ENCODE measurements at regions not wholly inside any gene's neighbourhood (a gene's known extent, or its start where the extent isn't known, plus 50 kb on each side); places are given as distances from the start of the nearest gene placed in this dataset.

- H3K9ac ChIP-seq (ENCODE audit: low read depth, low read length, poor library complexity), result no peak overlapping the region
- DNase-seq (ENCODE audit: low spot score), result no peak
- WGBS, 2 donors (ENCODE audit: extremely low coverage in 2 of 2, insufficient read length in 2 of 2, insufficient replicate concordance in 1 of 2), result no CpG with 5 or more reads among the region's 5 CpGs
These were observed 1606.3 kb upstream of the LRRTM3 start for GRCh38 chr10:65319493-65319892.

GRCh38 chr10:65320236-65321026, 1605.4 kb upstream of the LRRTM3 start:
- H2BK5ac ChIP-seq (ENCODE audit: low read length), result no peak overlapping the region
- H3K9me3 ChIP-seq (replicated peaks in 1 of 2; ENCODE audit: control insufficient read depth in 2 of 2, insufficient read depth in 1 of 2, low read depth in 1 of 2, low read length in 2 of 2), result no peaks in the 10 kb centered on the region
- no peak overlapping the region for H3K9ac ChIP-seq (ENCODE audit: low read depth, low read length, poor library complexity)
- no peak overlapping the region for H3K4ac ChIP-seq (ENCODE audit: low read length)
- H3K27ac ChIP-seq (replicated peaks; ENCODE audit: low read length), result no peak overlapping the region
- H3K4me3 ChIP-seq (ENCODE audit: low read length in 2 of 2), result no peak overlapping the region
- DNase-seq (ENCODE audit: low spot score), result no peak
- H2AK5ac ChIP-seq (ENCODE audit: low read depth, low read length), result no peak overlapping the region
- no peaks in the 10 kb centered on the region for H3K36me3 ChIP-seq (replicated peaks in 1 of 2; ENCODE audit: control insufficient read depth in 2 of 2, insufficient read depth in 2 of 2, low read length in 2 of 2)
- no peak overlapping the region for H2BK120ac ChIP-seq (ENCODE audit: low read depth, low read length)
- H2BK15ac ChIP-seq (ENCODE audit: low read length), result no peak overlapping the region
- no peak overlapping the region for H2BK12ac ChIP-seq (ENCODE audit: low read length)
- no peak overlapping the region for H2AFZ ChIP-seq (ENCODE audit: low read length)
- WGBS, 2 donors (ENCODE audit: extremely low coverage in 2 of 2, insufficient read length in 2 of 2, insufficient replicate concordance in 1 of 2), result no CpG with 5 or more reads among the region's 3 CpGs
- H3K27me3 ChIP-seq (ENCODE audit: control insufficient read depth in 3 of 3, insufficient read depth in 3 of 3, low read depth in 1 of 3, low read length in 3 of 3), result no peaks in the 10 kb centered on the region
- H3K4me1 ChIP-seq (ENCODE audit: control insufficient read depth in 2 of 2, insufficient read depth in 1 of 2, low read depth in 1 of 2, low read length in 2 of 2), result no peaks in the 10 kb centered on the region
- no peak overlapping the region for H3K18ac ChIP-seq (ENCODE audit: low read length)
- H4K91ac ChIP-seq (ENCODE audit: low read depth, low read length, poor library complexity), result no peak overlapping the region
- no peak overlapping the region for H4K8ac ChIP-seq (ENCODE audit: low read depth, low read length)
- no peaks in the 10 kb centered on the region for H3K79me1 ChIP-seq (ENCODE audit: low read depth, low read length)
- H3K23ac ChIP-seq (ENCODE audit: low read depth, low read length, poor library complexity), result no peak overlapping the region
- H3K14ac ChIP-seq (ENCODE audit: low read length), result no peak overlapping the region
- no peak overlapping the region for H3K4me2 ChIP-seq (ENCODE audit: insufficient read depth, low read length, poor library complexity, severe bottlenecking)

More at GRCh38 chr10:65319493-65319892, 1606.3 kb upstream of the LRRTM3 start:
- no peak overlapping the region for H3K4ac ChIP-seq (ENCODE audit: low read length)
- H3K23ac ChIP-seq (ENCODE audit: low read depth, low read length, poor library complexity), result no peak overlapping the region
- no peak overlapping the region for H3K18ac ChIP-seq (ENCODE audit: low read length)
- H2BK120ac ChIP-seq (ENCODE audit: low read depth, low read length), result no peak overlapping the region
- H3K4me1 ChIP-seq (ENCODE audit: control insufficient read depth in 2 of 2, insufficient read depth in 1 of 2, low read depth in 1 of 2, low read length in 2 of 2), result no peaks in the 10 kb centered on the region
- H3K4me2 ChIP-seq (ENCODE audit: insufficient read depth, low read length, poor library complexity, severe bottlenecking), result no peak overlapping the region
- H3K36me3 ChIP-seq (replicated peaks in 1 of 2; ENCODE audit: control insufficient read depth in 2 of 2, insufficient read depth in 2 of 2, low read length in 2 of 2), result no peaks in the 10 kb centered on the region
- H3K9me3 ChIP-seq (replicated peaks in 1 of 2; ENCODE audit: control insufficient read depth in 2 of 2, insufficient read depth in 1 of 2, low read depth in 1 of 2, low read length in 2 of 2), result no peaks in the 10 kb centered on the region
- no peak overlapping the region for H3K4me3 ChIP-seq (ENCODE audit: low read length in 2 of 2)
- H2BK5ac ChIP-seq (ENCODE audit: low read length), result no peak overlapping the region
- no peak overlapping the region for H2BK15ac ChIP-seq (ENCODE audit: low read length)
- no peaks in the 10 kb centered on the region for H3K27me3 ChIP-seq (ENCODE audit: control insufficient read depth in 3 of 3, insufficient read depth in 3 of 3, low read depth in 1 of 3, low read length in 3 of 3)
- H4K8ac ChIP-seq (ENCODE audit: low read depth, low read length), result no peak overlapping the region
- H2AK5ac ChIP-seq (ENCODE audit: low read depth, low read length), result no peak overlapping the region
- H4K91ac ChIP-seq (ENCODE audit: low read depth, low read length, poor library complexity), result no peak overlapping the region
- H3K79me1 ChIP-seq (ENCODE audit: low read depth, low read length), result no peaks in the 10 kb centered on the region
- H3K27ac ChIP-seq (replicated peaks; ENCODE audit: low read length), result no peak overlapping the region
- no peak overlapping the region for H2AFZ ChIP-seq (ENCODE audit: low read length)
- H3K14ac ChIP-seq (ENCODE audit: low read length), result no peak overlapping the region
- H2BK12ac ChIP-seq (ENCODE audit: low read length), result no peak overlapping the region

GRCh38 chr10:65323802-65324201, 1602.0 kb upstream of the LRRTM3 start:
- Histone ChIP-seq H2BK12ac (ENCODE audit: low read length) (no peak overlapping the region), H2BK120ac (ENCODE audit: low read depth, low read length) (no peak overlapping the region), H3K23ac (ENCODE audit: low read depth, low read length, poor library complexity) (no peak overlapping the region), H3K14ac (ENCODE audit: low read length) (no peak overlapping the region), H3K9ac (ENCODE audit: low read depth, low read length, poor library complexity) (no peak overlapping the region), H3K79me1 (ENCODE audit: low read depth, low read length) (no peaks in the 10 kb centered on the region), H3K4me1 (ENCODE audit: control insufficient read depth in 2 of 2, insufficient read depth in 1 of 2, low read depth in 1 of 2, low read length in 2 of 2) (no peaks in the 10 kb centered on the region), H3K27ac (replicated peaks; ENCODE audit: low read length) (no peak overlapping the region), H2AFZ (ENCODE audit: low read length) (no peak overlapping the region), H4K91ac (ENCODE audit: low read depth, low read length, poor library complexity) (no peak overlapping the region), H2BK5ac (ENCODE audit: low read length) (no peak overlapping the region), H3K4me2 (ENCODE audit: insufficient read depth, low read length, poor library complexity, severe bottlenecking) (no peak overlapping the region), H3K4ac (ENCODE audit: low read length) (no peak overlapping the region), H3K18ac (ENCODE audit: low read length) (no peak overlapping the region), H3K27me3 (ENCODE audit: control insufficient read depth in 3 of 3, insufficient read depth in 3 of 3, low read depth in 1 of 3, low read length in 3 of 3) (no peaks in the 10 kb centered on the region), H2AK5ac (ENCODE audit: low read depth, low read length) (no peak overlapping the region), H2BK15ac (ENCODE audit: low read length) (no peak overlapping the region), H3K36me3 (replicated peaks in 1 of 2; ENCODE audit: control insufficient read depth in 2 of 2, insufficient read depth in 2 of 2, low read length in 2 of 2) (no peaks in the 10 kb centered on the region), H4K8ac (ENCODE audit: low read depth, low read length) (no peak overlapping the region), H3K9me3 (replicated peaks in 1 of 2; ENCODE audit: control insufficient read depth in 2 of 2, insufficient read depth in 1 of 2, low read depth in 1 of 2, low read length in 2 of 2) (no peaks in the 10 kb centered on the region), H3K4me3 (ENCODE audit: low read length in 2 of 2) (no peak overlapping the region)
- no peak for DNase-seq (ENCODE audit: low spot score)
- WGBS, 2 donors (ENCODE audit: extremely low coverage in 2 of 2, insufficient read length in 2 of 2, insufficient replicate concordance in 1 of 2), result no CpG with 5 or more reads among the region's 6 CpGs

- Histone ChIP-seq H3K4me2 (ENCODE audit: insufficient read depth, low read length, poor library complexity, severe bottlenecking) (no peak overlapping the region), H2AFZ (ENCODE audit: low read length) (peak overlapping the region; percentile 9), H2BK12ac (ENCODE audit: low read length) (no peak overlapping the region), H3K4me1 (ENCODE audit: control insufficient read depth in 2 of 2, insufficient read depth in 1 of 2, low read depth in 1 of 2, low read length in 2 of 2) (no peaks in the 10 kb centered on the region), H4K91ac (ENCODE audit: low read depth, low read length, poor library complexity) (no peak overlapping the region), H3K14ac (ENCODE audit: low read length) (no peak overlapping the region), H2AK5ac (ENCODE audit: low read depth, low read length) (no peak overlapping the region), H3K4ac (ENCODE audit: low read length) (no peak overlapping the region), H2BK15ac (ENCODE audit: low read length) (no peak overlapping the region), H3K4me3 (ENCODE audit: low read length in 2 of 2) (no peak overlapping the region), H2BK120ac (ENCODE audit: low read depth, low read length) (no peak overlapping the region), H3K18ac (ENCODE audit: low read length) (no peak overlapping the region), H4K8ac (ENCODE audit: low read depth, low read length) (no peak overlapping the region), H3K79me1 (ENCODE audit: low read depth, low read length) (no peaks in the 10 kb centered on the region), H3K36me3 (replicated peaks in 1 of 2; ENCODE audit: control insufficient read depth in 2 of 2, insufficient read depth in 2 of 2, low read length in 2 of 2) (no peaks in the 10 kb centered on the region), H3K27me3 (ENCODE audit: control insufficient read depth in 3 of 3, insufficient read depth in 3 of 3, low read depth in 1 of 3, low read length in 3 of 3) (no peaks in the 10 kb centered on the region), H3K23ac (ENCODE audit: low read depth, low read length, poor library complexity) (no peak overlapping the region), H3K9ac (ENCODE audit: low read depth, low read length, poor library complexity) (no peak overlapping the region), H2BK5ac (ENCODE audit: low read length) (no peak overlapping the region), H3K9me3 (replicated peaks in 1 of 2; ENCODE audit: control insufficient read depth in 2 of 2, insufficient read depth in 1 of 2, low read depth in 1 of 2, low read length in 2 of 2) (no peaks in the 10 kb centered on the region), H3K27ac (replicated peaks; ENCODE audit: low read length) (no peak overlapping the region)
- DNase-seq (ENCODE audit: low spot score), result peak; percentile 3
- WGBS, 2 donors (ENCODE audit: extremely low coverage in 2 of 2, insufficient read length in 2 of 2, insufficient replicate concordance in 1 of 2), result no CpG with 5 or more reads among the region's 2 CpGs
These were observed 1599.9 kb upstream of the LRRTM3 start for GRCh38 chr10:65325913-65326312.

Data from neuronal stem cell (in vitro differentiated cells).